MM.1S (cell line): ENCODE measurements at regions not wholly inside any gene's neighbourhood (a gene's known extent, or its start where the extent isn't known, plus 50 kb on each side); places are given as distances from the start of the nearest gene placed in this dataset.

Source experiments
- EZH2 ChIP-seq: fragments of 300-600 bp; sonication (generic); optimal IDR thresholded peaks from 2 replicates; pipeline ENCODE3; 2017; ENCODE audit warnings: low read depth, mild to moderate bottlenecking, antibody characterized with exemption, low read length, mixed read lengths
- EZH2phosphoT487 ChIP-seq: fragments of 300-600 bp; sonication (generic); IDR thresholded peaks from 2 replicates; pipeline ENCODE4 v1.6.1; 2018; ENCODE audit warnings: antibody characterized with exemption, low read length
- TF ChIP-seq, protein P1 (sequence below): fragments of 300-600 bp; sonication (generic); IDR thresholded peaks from 2 replicates; pipeline ENCODE4 v1.5.1; 2016; ENCODE audit warnings: antibody characterized with exemption, low read length, mixed read lengths

DNA sequence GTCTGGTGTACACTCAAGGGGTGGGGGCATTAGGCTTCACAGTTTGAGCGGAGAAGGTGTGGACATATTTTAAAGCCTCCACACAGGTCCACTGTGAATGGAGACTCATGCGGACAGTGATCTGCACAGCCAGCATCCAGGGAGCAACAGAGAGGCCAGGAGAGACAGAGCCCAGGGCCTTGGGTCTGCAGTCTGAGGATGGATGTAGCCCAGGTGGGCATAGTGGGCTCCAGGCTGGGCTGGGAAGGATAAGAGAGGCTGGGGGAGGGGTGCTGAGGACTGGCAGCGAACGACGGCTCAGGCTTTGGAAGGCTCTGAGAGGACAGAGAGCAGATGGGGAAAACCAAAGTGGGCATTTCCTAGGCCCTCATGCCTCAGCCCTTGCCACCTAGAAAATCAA lies 128.8 kb downstream of the PAPOLA start:
- TF ChIP-seq, protein P1, sequence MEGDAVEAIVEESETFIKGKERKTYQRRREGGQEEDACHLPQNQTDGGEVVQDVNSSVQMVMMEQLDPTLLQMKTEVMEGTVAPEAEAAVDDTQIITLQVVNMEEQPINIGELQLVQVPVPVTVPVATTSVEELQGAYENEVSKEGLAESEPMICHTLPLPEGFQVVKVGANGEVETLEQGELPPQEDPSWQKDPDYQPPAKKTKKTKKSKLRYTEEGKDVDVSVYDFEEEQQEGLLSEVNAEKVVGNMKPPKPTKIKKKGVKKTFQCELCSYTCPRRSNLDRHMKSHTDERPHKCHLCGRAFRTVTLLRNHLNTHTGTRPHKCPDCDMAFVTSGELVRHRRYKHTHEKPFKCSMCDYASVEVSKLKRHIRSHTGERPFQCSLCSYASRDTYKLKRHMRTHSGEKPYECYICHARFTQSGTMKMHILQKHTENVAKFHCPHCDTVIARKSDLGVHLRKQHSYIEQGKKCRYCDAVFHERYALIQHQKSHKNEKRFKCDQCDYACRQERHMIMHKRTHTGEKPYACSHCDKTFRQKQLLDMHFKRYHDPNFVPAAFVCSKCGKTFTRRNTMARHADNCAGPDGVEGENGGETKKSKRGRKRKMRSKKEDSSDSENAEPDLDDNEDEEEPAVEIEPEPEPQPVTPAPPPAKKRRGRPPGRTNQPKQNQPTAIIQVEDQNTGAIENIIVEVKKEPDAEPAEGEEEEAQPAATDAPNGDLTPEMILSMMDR, result no peak
- no peak for TF ChIP-seq EZH2
- no peak for TF ChIP-seq EZH2phosphoT487
